ENCODE measurements at regions not wholly inside any gene's neighbourhood (a gene's known extent, or its start where the extent isn't known, plus 50 kb on each side); places are given as distances from the start of the nearest gene placed in this dataset.

- Histone ChIP-seq H2BK15ac (ENCODE audit: low read depth, low read length) (no peak overlapping the region), H3K9ac (ENCODE audit: low read depth, low read length) (no peak overlapping the region), H3K14ac (replicated peaks; ENCODE audit: low read depth, low read length) (no peak overlapping the region), H4K5ac (ENCODE audit: low read depth, low read length) (no peak overlapping the region), H4K91ac (ENCODE audit: insufficient read depth, low read depth, low read length) (no peak overlapping the region), H2AK5ac (ENCODE audit: low read depth, low read length) (no peak overlapping the region), H3K23ac (ENCODE audit: low read depth, low read length) (no peak overlapping the region), H4K8ac (ENCODE audit: low read depth in 2 of 2, low read length in 2 of 2) (no peak overlapping the region), H3K79me1 (ENCODE audit: low read depth in 1 of 2, low read length in 2 of 2) (no peaks in the 10 kb centered on the region), H3K9me3 (ENCODE audit: control insufficient read depth, insufficient read depth, low read length) (peaks cover 11% of the 10 kb centered on the region), H3K4me2 (ENCODE audit: low read depth, low read length) (no peak overlapping the region), H4K20me1 (ENCODE audit: insufficient read depth, low read length) (no peaks in the 10 kb centered on the region), H2AFZ (replicated peaks; ENCODE audit: low read length, poor library complexity) (no peak overlapping the region), H3K27ac (ENCODE audit: insufficient read depth, low read length) (no peak overlapping the region), H2AK9ac (replicated peaks; ENCODE audit: low read depth, low read length, poor library complexity) (no peak overlapping the region), H3K56ac (ENCODE audit: extremely low read depth, insufficient read depth, low read length) (no peak overlapping the region), H3K36me3 (ENCODE audit: control insufficient read depth, insufficient read depth, low read length) (no peaks in the 10 kb centered on the region), H3K9me1 (ENCODE audit: insufficient read depth, low read length) (no peaks in the 10 kb centered on the region), H3K27me3 (ENCODE audit: control insufficient read depth, insufficient read depth, low read length) (no peaks in the 10 kb centered on the region), H3K4me1 (ENCODE audit: control insufficient read depth, insufficient read depth, low read length) (no peaks in the 10 kb centered on the region), H3K4me3 (ENCODE audit: insufficient read depth, low read depth, low read length) (no peak overlapping the region), H2BK120ac (ENCODE audit: low read depth, low read length) (no peak overlapping the region), H2BK5ac (ENCODE audit: low read depth, low read length, poor library complexity, severe bottlenecking) (no peak overlapping the region), H3K18ac (ENCODE audit: low read depth, low read length) (no peak overlapping the region), H2BK20ac (ENCODE audit: low read depth, low read length) (no peak overlapping the region), H3K4ac (ENCODE audit: low read depth, low read length) (no peak overlapping the region)
- in situ Hi-C loops (cut with MboI; ENCODE audit: low sequenced_read_pairs): no loop called here
- ChIA-PET CTCF (no interaction called here), POLR2A (ENCODE audit: unreplicated experiment) (no interaction called here)
- ATAC-seq (ENCODE audit: low read depth) (no peak), DNase-seq (no peak)
- BruUV-seq (replicated peaks): no TSS peak
- TF ChIP-seq USF2 (IDR thresholded peaks at IDR 0.05; ENCODE audit: low read depth, low read length): no peak
- no peak for TF ChIP-seq NFE2L2 (IDR thresholded peaks at IDR 0.05; ENCODE audit: low read depth, low read length)
- no peak for TF ChIP-seq SMC3 (IDR thresholded peaks at IDR 0.05; ENCODE audit: low read depth, low read length)
- TF ChIP-seq POLR2A (IDR thresholded peaks at IDR 0.05; ENCODE audit: low read depth, low read length): no peak
- no peak for TF ChIP-seq CTCF (conservative IDR thresholded peaks at IDR 0.05; ENCODE audit: low read depth, low read length)
- TF ChIP-seq MAFK (IDR thresholded peaks at IDR 0.05; ENCODE audit: low read depth, low read length): no peak
- no peak for TF ChIP-seq CHD1 (IDR thresholded peaks at IDR 0.05; ENCODE audit: low read depth, low read length)
- TF ChIP-seq CEBPB (IDR thresholded peaks at IDR 0.05; ENCODE audit: low read depth, low read length): no peak
- no peak for TF ChIP-seq ELK1 (IDR thresholded peaks at IDR 0.05; ENCODE audit: borderline replicate concordance, low read depth, low read length)
- TF ChIP-seq MXI1 (IDR thresholded peaks at IDR 0.05; ENCODE audit: borderline replicate concordance, low read depth, low read length): no peak
- no peak for TF ChIP-seq RCOR1 (IDR thresholded peaks at IDR 0.05; ENCODE audit: insufficient replicate concordance, low read length)
- no peak for TF ChIP-seq BHLHE40 (IDR thresholded peaks at IDR 0.05; ENCODE audit: low read depth, low read length)
- no peak for TF ChIP-seq RAD21 (IDR thresholded peaks at IDR 0.05; ENCODE audit: low read length)
- no peak for TF ChIP-seq FOS (IDR thresholded peaks at IDR 0.05; ENCODE audit: low read depth, low read length)
- TF ChIP-seq MAZ (IDR thresholded peaks at IDR 0.05; ENCODE audit: borderline replicate concordance, low read depth, low read length): no peak
- no peak for TF ChIP-seq RFX5 (IDR thresholded peaks at IDR 0.05; ENCODE audit: low read depth, low read length)
- intact Hi-C loops (cut with micrococcal nuclease): no loop called here
- WGBS, 2 experiments (ENCODE audit: extremely low coverage in 2 of 2, insufficient read length in 1 of 2): 60% methylated on average over 1 of the region's 10 CpGs; no CpG with 5 or more reads in 1 of the 2 experiments
- dilution Hi-C loops (cut with HindIII; ENCODE audit: low sequenced_read_pairs, unreplicated experiment): no loop called here
Observed at GRCh38 chr4:63921561-63921960, 487.7 kb downstream of the TECRL start.

Measured in IMR-90 (cell line).